Fibroblast of upper back skin (primary cell): ENCODE measurements at regions not wholly inside any gene's neighbourhood (a gene's known extent, or its start where the extent isn't known, plus 50 kb on each side); places are given as distances from the start of the nearest gene placed in this dataset.
A peak's percentile ranks its signal among the peaks of the same experiment; 100 is the strongest.
"Not testable (repeated sequence)": the region's sequence is repeated elsewhere in the genome, so short reads cannot be mapped to it uniquely, and the experiment has no call there.

Experiments
- DNase-seq: peaks from one replicate; pipeline ENCODE4 v3.0.0-alpha.2; 2013

DNA sequence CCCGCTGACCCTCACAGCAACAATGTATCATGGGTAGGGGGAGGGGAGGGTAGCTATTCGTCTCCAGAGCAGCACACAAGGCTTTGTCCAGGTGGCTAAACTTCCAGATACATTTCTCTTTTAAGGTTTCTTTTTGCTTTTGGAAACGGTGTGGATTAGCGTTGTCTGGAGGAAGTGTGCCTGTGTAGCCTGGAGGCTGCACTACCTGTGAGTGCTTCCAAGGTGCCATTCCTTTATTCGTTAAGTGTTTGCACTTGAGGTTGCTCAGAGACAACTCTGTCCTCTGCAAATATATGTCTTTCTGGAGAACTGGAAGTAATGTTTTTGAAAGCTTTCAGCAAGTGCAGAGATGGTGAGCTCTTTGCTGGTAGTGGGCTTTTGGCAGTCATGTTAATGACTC lies 53.1 kb downstream of the HSFY1 start:
- DNase-seq: not testable (repeated sequence)

GRCh38 chrY:18601287-18601686 lies 54.8 kb downstream of the HSFY1 start:
- not testable (repeated sequence) for DNase-seq

- DNase-seq: not testable (repeated sequence)
These were observed 59.7 kb downstream of the HSFY1 start for GRCh38 chrY:18606251-18606650.

DNA sequence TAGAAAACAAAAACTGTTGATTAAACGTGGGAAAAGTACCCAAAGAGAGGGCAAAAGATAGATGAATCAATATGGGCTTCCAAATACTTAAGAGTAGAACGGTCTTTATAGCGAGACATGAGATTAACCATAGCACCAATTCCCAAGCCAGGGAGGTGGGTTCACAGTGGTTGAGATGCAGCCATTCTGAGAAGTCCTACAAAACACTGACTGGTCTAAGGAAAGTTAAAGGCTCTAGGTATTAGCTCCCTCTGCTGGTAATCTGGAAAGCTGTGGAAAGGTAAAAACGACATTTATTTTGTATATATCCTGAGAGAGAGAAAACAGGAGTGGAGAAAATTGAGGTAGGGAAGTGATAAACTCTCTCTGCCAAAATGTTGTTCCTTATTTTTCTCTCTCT lies 61.7 kb downstream of the HSFY1 start:
- not testable (repeated sequence) for DNase-seq

DNA sequence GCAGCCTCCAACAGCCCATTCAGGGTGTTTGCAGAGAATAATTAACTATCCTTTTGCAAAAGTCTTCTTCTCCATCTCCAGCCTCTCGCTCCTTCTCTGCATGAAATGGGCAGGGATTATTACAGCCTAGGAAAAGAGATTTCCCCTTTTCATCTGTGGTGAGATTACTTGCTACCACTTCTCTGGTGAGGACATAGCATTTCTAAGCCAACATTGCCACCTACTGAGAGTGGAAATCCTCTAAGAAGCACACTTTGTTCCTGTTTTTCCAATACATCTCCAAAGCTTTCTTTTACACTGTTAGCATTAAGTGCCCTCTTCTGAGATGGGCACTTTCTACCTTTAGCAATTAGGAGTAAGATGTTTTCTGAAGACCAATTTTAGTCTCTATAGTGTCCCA lies 69.3 kb downstream of the HSFY1 start:
- DNase-seq: not testable (repeated sequence)

DNA sequence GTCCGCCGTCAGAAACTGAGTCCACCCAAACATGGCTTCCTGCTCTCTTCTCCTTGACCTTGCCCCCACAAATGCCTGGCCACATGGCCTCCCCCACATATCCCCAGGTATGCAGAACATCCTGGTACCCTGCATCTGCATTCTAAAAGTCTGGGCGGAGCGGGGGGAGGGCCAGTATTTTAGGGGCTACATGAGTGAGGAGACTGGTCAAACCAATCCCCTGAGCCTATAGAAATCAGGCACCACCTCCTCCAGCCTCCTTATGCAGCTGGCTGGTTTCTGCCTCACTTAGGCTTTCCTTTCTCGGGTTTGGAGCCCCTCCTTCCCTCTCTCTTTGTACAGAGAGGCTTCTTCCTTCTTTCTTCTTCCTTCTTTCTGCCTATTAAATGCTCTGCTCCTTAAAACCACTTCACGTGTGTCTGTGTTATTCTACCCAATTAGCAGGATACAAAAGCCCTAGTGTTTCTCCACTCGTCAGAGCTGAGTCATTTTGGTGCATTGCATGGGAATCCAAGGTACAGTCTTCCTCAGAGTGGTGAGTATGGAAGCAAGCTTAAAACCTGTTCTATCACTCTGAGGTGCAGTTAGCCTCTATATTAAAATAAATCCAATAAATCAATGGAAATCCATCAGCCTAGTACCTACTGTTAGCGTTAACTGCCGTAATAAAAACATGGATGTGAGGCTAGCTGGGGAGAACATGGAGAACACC lies 83.4 kb downstream of the HSFY1 start:
- DNase-seq: not testable (repeated sequence)

DNA sequence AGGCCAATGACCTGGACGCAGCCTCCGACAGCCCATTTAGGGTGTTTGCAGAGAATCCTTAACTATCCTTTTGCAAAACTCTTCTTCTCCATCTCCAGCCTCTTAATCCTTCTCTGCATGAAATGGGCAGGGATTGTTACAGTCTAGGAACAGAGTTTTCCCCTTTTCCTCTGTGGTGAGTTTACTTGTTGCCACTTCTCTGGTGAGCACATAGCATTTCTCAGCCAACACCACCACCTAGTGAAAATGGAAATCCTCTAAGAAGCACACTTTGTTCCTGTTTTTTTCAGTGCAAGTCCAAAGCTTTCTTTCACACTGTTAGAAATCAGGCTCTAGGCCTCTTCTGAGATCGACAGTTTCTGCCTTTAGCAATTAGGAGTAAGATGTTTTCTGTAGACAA lies 84.1 kb downstream of the HSFY1 start:
- DNase-seq: not testable (repeated sequence)

DNA sequence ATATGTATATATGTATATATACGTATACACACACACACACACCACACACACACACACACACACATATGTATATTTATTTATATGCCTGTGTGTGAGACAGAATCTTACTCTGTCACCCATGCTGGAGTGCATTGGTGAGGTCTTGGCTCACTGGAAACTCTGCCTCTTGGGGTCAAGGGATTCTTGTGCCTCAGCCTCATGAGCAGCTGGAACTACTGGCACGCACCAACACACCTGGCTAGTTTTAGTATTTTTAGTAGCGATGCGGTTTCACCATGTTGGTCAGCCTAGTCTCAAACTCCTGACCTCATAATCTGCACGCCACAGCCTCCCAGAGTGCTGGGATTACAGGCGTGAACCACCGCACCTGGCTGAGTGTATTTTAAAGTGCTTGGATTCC lies 85.1 kb downstream of the HSFY1 start:
- DNase-seq: not testable (repeated sequence)

DNA sequence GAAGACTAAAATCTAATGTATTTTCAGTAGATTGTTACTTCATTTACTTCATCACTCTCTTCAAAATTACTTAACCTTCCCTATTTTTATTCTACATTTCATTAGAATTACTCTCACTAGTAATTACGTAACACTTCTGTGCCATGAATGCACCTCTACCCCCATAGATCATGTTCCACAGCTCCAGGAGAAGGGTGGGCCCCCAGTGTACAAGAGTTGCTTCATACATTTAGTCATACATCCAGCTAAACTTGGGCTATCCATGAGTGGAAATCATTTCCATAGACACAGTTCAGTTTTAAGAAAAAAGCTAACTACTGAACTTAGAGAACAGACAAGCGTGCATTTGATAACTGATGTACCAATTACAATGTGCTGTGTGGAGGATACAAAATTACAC lies 104.2 kb downstream of the HSFY1 start:
- no peak for DNase-seq

- DNase-seq: no peak
These were observed 109.0 kb downstream of the HSFY2 start for GRCh38 chrY:18664559-18664958.

DNA sequence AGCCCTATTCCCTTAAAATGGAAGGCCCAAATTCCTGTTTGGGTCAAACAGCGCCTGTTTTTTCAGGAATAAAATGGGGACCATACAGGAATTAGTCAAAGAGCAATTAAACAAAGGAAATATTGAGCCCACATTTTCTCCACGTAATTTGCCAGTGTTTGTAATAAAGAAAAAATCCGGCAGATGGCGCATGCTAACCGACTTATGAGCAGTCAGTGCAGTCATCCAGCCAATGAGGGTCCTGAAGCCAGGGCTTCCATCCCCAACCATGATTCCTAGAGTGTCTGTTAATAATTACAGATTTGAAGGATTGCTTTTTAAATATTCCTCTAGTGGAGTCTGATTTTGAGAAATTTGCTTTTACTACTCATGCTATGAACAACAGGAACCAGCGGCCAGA lies 103.7 kb downstream of the HSFY2 start:
- peak; percentile 3 for DNase-seq

DNA sequence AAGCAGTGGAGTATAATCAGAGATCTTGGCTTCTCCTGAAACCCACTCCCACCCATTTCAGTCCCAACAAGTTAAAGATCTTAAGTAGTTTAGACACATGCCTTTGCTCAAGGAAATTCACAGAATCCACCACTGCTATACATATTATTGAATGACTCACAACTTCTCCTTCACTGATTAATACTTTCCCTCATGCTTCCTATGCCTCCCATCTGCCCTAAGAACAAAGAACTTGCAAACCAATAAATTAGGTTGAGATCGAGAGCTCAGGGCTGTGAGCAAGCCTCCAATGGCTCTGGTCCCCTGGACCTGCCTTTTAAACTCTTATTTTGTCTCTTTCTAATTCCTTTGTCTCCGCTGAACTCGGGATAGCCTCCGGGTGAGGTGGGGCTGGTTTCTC lies 101.6 kb downstream of the HSFY2 start:
- DNase-seq: no peak

DNA sequence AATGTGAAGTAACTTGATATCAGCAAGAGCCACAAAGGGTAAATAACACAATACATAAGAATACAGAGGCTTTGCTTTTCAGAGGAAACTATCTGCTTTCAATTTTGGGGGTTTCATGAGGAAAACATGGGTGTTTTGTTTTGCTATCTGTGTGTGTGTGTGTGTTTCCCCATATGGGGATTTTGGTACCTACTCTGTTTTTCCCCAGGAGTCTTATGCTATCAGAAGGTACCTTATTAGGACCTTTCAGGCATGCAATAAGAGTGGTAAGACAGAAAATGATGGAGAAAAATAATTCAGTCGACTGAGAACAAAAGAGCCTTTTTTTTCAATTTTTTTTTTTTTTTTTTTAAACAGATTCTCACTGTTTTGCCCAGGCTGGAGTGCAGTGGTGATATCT lies 87.5 kb downstream of the HSFY2 start:
- not testable (repeated sequence) for DNase-seq

GRCh38 chrY:18688362-18688761 lies 85.2 kb downstream of the HSFY2 start:
- DNase-seq: not testable (repeated sequence)

DNA sequence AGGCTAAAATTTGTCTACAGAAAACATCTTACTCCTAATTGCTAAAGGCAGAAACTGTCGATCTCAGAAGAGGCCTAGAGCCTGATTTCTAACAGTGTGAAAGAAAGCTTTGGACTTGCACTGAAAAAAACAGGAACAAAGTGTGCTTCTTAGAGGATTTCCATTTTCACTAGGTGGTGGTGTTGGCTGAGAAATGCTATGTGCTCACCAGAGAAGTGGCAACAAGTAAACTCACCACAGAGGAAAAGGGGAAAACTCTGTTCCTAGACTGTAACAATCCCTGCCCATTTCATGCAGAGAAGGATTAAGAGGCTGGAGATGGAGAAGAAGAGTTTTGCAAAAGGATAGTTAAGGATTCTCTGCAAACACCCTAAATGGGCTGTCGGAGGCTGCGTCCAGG lies 84.1 kb downstream of the HSFY2 start:
- DNase-seq: not testable (repeated sequence)

GRCh38 chrY:18689890-18690593 lies 83.5 kb downstream of the HSFY2 start:
- not testable (repeated sequence) for DNase-seq

DNA sequence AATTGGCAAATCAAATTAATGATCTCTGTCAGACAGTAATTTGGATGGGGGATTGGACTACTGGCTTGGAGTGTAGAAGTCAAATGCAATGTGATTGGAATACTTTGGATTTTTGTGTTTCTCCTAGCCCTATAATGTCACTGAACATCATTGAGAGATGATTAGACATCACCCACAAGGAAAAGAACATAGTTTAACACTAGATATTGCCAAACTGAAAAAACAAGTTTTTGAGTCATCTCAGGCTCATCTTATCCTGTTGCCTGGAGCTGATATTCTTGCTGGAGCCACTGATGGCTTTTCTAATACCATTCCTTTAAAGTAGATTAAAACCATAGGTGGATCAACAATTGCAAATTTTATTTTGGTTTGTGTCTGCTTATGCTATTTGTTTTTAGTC lies 76.7 kb downstream of the HSFY2 start:
- not testable (repeated sequence) for DNase-seq

DNA sequence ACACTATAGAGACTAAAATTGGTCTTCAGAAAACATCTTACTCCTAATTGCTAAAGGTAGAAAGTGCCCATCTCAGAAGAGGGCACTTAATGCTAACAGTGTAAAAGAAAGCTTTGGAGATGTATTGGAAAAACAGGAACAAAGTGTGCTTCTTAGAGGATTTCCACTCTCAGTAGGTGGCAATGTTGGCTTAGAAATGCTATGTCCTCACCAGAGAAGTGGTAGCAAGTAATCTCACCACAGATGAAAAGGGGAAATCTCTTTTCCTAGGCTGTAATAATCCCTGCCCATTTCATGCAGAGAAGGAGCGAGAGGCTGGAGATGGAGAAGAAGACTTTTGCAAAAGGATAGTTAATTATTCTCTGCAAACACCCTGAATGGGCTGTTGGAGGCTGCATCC lies 69.3 kb downstream of the HSFY2 start:
- not testable (repeated sequence) for DNase-seq

DNA sequence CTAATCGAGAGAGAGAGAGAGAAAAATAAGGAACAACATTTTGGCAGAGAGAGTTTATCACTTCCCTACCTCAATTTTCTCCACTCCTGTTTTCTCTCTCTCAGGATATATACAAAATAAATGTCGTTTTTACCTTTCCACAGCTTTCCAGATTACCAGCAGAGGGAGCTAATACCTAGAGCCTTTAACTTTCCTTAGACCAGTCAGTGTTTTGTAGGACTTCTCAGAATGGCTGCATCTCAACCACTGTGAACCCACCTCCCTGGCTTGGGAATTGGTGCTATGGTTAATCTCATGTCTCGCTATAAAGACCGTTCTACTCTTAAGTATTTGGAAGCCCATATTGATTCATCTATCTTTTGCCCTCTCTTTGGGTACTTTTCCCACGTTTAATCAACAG lies 61.8 kb downstream of the HSFY2 start:
- not testable (repeated sequence) for DNase-seq

GRCh38 chrY:18713760-18714159 lies 59.8 kb downstream of the HSFY2 start:
- not testable (repeated sequence) for DNase-seq

- DNase-seq: not testable (repeated sequence)
These were observed 54.8 kb downstream of the HSFY2 start for GRCh38 chrY:18718714-18719113.

- not testable (repeated sequence) for DNase-seq
These were observed 53.1 kb downstream of the HSFY2 start for GRCh38 chrY:18720395-18720794.
